MM.1S (cell line): ENCODE measurements at regions not wholly inside any gene's neighbourhood (a gene's known extent, or its start where the extent isn't known, plus 50 kb on each side); places are given as distances from the start of the nearest gene placed in this dataset.

Source experiments
- CTCF ChIP-seq: fragments of 300-600 bp; sonication (generic); IDR thresholded peaks from 2 replicates; pipeline ENCODE4 v1.5.1; 2016; ENCODE audit warnings: antibody characterized with exemption, low read length, mixed read lengths
- EZH2 ChIP-seq: fragments of 300-600 bp; sonication (generic); optimal IDR thresholded peaks from 2 replicates; pipeline ENCODE3; 2017; ENCODE audit warnings: low read depth, mild to moderate bottlenecking, antibody characterized with exemption, low read length, mixed read lengths
- EZH2phosphoT487 ChIP-seq: fragments of 300-600 bp; sonication (generic); IDR thresholded peaks from 2 replicates; pipeline ENCODE4 v1.6.1; 2018; ENCODE audit warnings: antibody characterized with exemption, low read length

GRCh38 chr13:40118337-40118736 is 462.9 kb downstream of the COG6 start:
- TF ChIP-seq CTCF (no peak), EZH2 (no peak), EZH2phosphoT487 (no peak)
